ENCODE measurements at regions not wholly inside any gene's neighbourhood (a gene's known extent, or its start where the extent isn't known, plus 50 kb on each side); places are given as distances from the start of the nearest gene placed in this dataset.

GRCh38 chr2:234273887-234274584 lies 222.8 kb downstream of the ARL4C start:
- Histone ChIP-seq H3K4me1 (ENCODE audit: control insufficient read depth, insufficient read depth, low read length, poor library complexity, severe bottlenecking) (peaks cover 20% of the 10 kb centered on the region), H3K9me3 (ENCODE audit: control insufficient read depth, low read length) (no peaks in the 10 kb centered on the region), H3K27ac (ENCODE audit: insufficient read depth, low read length, poor library complexity, severe bottlenecking) (no peak overlapping the region), H3K36me3 (ENCODE audit: control insufficient read depth, insufficient read depth, low read length) (no peaks in the 10 kb centered on the region), H3K4me3 (ENCODE audit: insufficient read depth, low read depth, low read length, poor library complexity, severe bottlenecking) (no peak overlapping the region), H3K27me3 (replicated peaks; ENCODE audit: control insufficient read depth, insufficient read depth, low read length, poor library complexity, severe bottlenecking) (no peaks in the 10 kb centered on the region)
- no peak for DNase-seq

- Histone ChIP-seq H3K9me3 (ENCODE audit: control insufficient read depth, low read length) (no peaks in the 10 kb centered on the region), H3K27ac (ENCODE audit: insufficient read depth, low read length, poor library complexity, severe bottlenecking) (no peak overlapping the region), H3K4me3 (ENCODE audit: insufficient read depth, low read depth, low read length, poor library complexity, severe bottlenecking) (no peak overlapping the region), H3K27me3 (replicated peaks; ENCODE audit: control insufficient read depth, insufficient read depth, low read length, poor library complexity, severe bottlenecking) (no peaks in the 10 kb centered on the region), H3K4me1 (ENCODE audit: control insufficient read depth, insufficient read depth, low read length, poor library complexity, severe bottlenecking) (peaks cover 13% of the 10 kb centered on the region), H3K36me3 (ENCODE audit: control insufficient read depth, insufficient read depth, low read length) (no peaks in the 10 kb centered on the region)
- DNase-seq = no peak
Observed at GRCh38 chr2:234272069-234272850, 221.8 kb downstream of the SPP2 start.

DNA sequence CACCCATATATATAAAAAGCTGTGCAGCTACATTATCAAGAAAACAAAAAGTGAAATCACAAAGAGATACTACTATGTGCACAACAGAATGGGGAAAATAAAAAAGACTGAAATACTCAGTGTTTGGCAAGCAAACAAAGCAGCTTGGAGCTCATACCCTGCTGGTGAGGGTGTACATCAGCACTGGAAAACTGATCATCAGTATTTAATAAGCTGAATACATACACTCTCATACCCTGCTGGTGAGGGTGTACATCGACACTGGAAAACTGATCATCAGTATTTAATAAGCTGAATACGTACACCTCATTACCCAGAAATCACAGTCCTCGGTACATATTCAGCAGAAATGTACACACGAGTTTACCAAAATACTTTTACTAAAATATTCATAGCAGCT lies 220.8 kb downstream of the SPP2 start:
- no peak overlapping the region for H3K4me3 ChIP-seq (ENCODE audit: insufficient read depth, low read depth, low read length, poor library complexity, severe bottlenecking)

DNA sequence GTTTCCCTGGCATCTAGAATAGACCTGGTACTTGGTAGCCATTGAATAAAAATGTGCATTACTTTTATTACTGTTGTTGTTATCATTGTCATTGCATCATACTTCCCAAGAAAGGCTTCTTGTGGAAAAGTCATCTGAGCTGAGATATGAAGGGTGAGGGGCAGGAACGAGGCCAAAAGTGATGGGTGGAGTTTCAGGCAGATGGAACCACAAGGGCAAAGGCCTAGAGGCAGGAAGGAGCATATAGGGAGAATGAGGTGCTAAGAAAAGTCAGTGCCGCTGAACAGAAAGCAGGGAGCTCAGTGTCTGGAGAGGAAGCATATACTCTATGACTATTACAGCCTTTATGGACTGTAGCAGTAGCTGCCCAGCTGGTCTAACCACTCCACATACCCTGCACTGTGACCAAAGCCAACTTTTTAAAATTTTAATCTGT lies 219.3 kb downstream of the SPP2 start:
- Histone ChIP-seq H3K27me3 (replicated peaks; ENCODE audit: control insufficient read depth, insufficient read depth, low read length, poor library complexity, severe bottlenecking) (no peaks in the 10 kb centered on the region), H3K27ac (ENCODE audit: insufficient read depth, low read length, poor library complexity, severe bottlenecking) (no peak overlapping the region), H3K9me3 (ENCODE audit: control insufficient read depth, low read length) (no peaks in the 10 kb centered on the region), H3K4me3 (ENCODE audit: insufficient read depth, low read depth, low read length, poor library complexity, severe bottlenecking) (no peak overlapping the region), H3K36me3 (ENCODE audit: control insufficient read depth, insufficient read depth, low read length) (no peaks in the 10 kb centered on the region), H3K4me1 (ENCODE audit: control insufficient read depth, insufficient read depth, low read length, poor library complexity, severe bottlenecking) (peaks cover 13% of the 10 kb centered on the region)
- DNase-seq = no peak

More for the DNA sequence above, 220.8 kb downstream of the SPP2 start:
- Histone ChIP-seq H3K36me3 (ENCODE audit: control insufficient read depth, insufficient read depth, low read length) (no peaks in the 10 kb centered on the region), H3K4me1 (ENCODE audit: control insufficient read depth, insufficient read depth, low read length, poor library complexity, severe bottlenecking) (peaks cover 13% of the 10 kb centered on the region), H3K27ac (ENCODE audit: insufficient read depth, low read length, poor library complexity, severe bottlenecking) (no peak overlapping the region), H3K9me3 (ENCODE audit: control insufficient read depth, low read length) (no peaks in the 10 kb centered on the region), H3K27me3 (replicated peaks; ENCODE audit: control insufficient read depth, insufficient read depth, low read length, poor library complexity, severe bottlenecking) (no peaks in the 10 kb centered on the region)
- DNase-seq = no peak

GRCh38 chr2:234267534-234267933 lies 217.0 kb downstream of the SPP2 start:
- H3K4me3 ChIP-seq (ENCODE audit: insufficient read depth, low read depth, low read length, poor library complexity, severe bottlenecking) = no peak overlapping the region
- H3K4me1 ChIP-seq (ENCODE audit: control insufficient read depth, insufficient read depth, low read length, poor library complexity, severe bottlenecking) = peaks cover 5% of the 10 kb centered on the region
- no peaks in the 10 kb centered on the region for H3K36me3 ChIP-seq (ENCODE audit: control insufficient read depth, insufficient read depth, low read length)
- no peak overlapping the region for H3K27ac ChIP-seq (ENCODE audit: insufficient read depth, low read length, poor library complexity, severe bottlenecking)
- no peak for DNase-seq
- H3K27me3 ChIP-seq (replicated peaks; ENCODE audit: control insufficient read depth, insufficient read depth, low read length, poor library complexity, severe bottlenecking) = no peaks in the 10 kb centered on the region
- no peaks in the 10 kb centered on the region for H3K9me3 ChIP-seq (ENCODE audit: control insufficient read depth, low read length)

- no peak for DNase-seq
- no peaks in the 10 kb centered on the region for H3K4me1 ChIP-seq (ENCODE audit: control insufficient read depth, insufficient read depth, low read length, poor library complexity, severe bottlenecking)
- H3K9me3 ChIP-seq (ENCODE audit: control insufficient read depth, low read length) = no peaks in the 10 kb centered on the region
- H3K27ac ChIP-seq (ENCODE audit: insufficient read depth, low read length, poor library complexity, severe bottlenecking) = no peak overlapping the region
- no peaks in the 10 kb centered on the region for H3K27me3 ChIP-seq (replicated peaks; ENCODE audit: control insufficient read depth, insufficient read depth, low read length, poor library complexity, severe bottlenecking)
- no peaks in the 10 kb centered on the region for H3K36me3 ChIP-seq (ENCODE audit: control insufficient read depth, insufficient read depth, low read length)
- no peak overlapping the region for H3K4me3 ChIP-seq (ENCODE audit: insufficient read depth, low read depth, low read length, poor library complexity, severe bottlenecking)
Observed at GRCh38 chr2:234266952-234267351, 216.4 kb downstream of the SPP2 start.

GRCh38 chr2:234265206-234265605 lies 214.7 kb downstream of the SPP2 start:
- H3K36me3 ChIP-seq (ENCODE audit: control insufficient read depth, insufficient read depth, low read length) = no peaks in the 10 kb centered on the region
- no peak for DNase-seq
- no peaks in the 10 kb centered on the region for H3K4me1 ChIP-seq (ENCODE audit: control insufficient read depth, insufficient read depth, low read length, poor library complexity, severe bottlenecking)
- no peak overlapping the region for H3K4me3 ChIP-seq (ENCODE audit: insufficient read depth, low read depth, low read length, poor library complexity, severe bottlenecking)
- no peak overlapping the region for H3K27ac ChIP-seq (ENCODE audit: insufficient read depth, low read length, poor library complexity, severe bottlenecking)
- H3K27me3 ChIP-seq (replicated peaks; ENCODE audit: control insufficient read depth, insufficient read depth, low read length, poor library complexity, severe bottlenecking) = no peaks in the 10 kb centered on the region
- H3K9me3 ChIP-seq (ENCODE audit: control insufficient read depth, low read length) = no peaks in the 10 kb centered on the region

- H3K4me3 ChIP-seq (ENCODE audit: insufficient read depth, low read depth, low read length, poor library complexity, severe bottlenecking) = no peak overlapping the region
- H3K36me3 ChIP-seq (ENCODE audit: control insufficient read depth, insufficient read depth, low read length) = no peaks in the 10 kb centered on the region
- no peak for DNase-seq
- H3K27me3 ChIP-seq (replicated peaks; ENCODE audit: control insufficient read depth, insufficient read depth, low read length, poor library complexity, severe bottlenecking) = no peaks in the 10 kb centered on the region
- no peaks in the 10 kb centered on the region for H3K9me3 ChIP-seq (ENCODE audit: control insufficient read depth, low read length)
- H3K4me1 ChIP-seq (ENCODE audit: control insufficient read depth, insufficient read depth, low read length, poor library complexity, severe bottlenecking) = peaks cover 4% of the 10 kb centered on the region
- H3K27ac ChIP-seq (ENCODE audit: insufficient read depth, low read length, poor library complexity, severe bottlenecking) = no peak overlapping the region
Observed at GRCh38 chr2:234261736-234262135, 211.2 kb downstream of the SPP2 start.

DNA sequence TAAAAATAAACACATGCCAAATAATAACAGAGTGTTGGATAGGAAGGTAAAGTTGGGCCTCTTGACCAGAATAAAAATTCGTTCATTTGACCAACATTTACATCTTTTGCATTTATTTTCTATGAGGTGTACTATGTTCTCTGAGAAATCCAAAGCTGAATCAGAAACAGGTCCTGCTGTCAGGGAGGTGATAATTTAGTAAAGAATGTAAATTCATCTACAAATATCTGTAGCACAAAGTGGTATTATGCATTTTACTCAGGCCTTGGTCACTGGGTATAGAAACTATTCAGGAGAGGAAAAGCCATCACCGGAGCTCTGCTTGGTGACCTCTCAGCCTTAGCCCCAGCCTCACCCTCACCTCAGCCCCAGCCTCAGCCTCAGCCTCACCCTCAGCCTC lies 208.9 kb downstream of the SPP2 start:
- H3K27ac ChIP-seq (ENCODE audit: insufficient read depth, low read length, poor library complexity, severe bottlenecking) = no peak overlapping the region
- H3K4me3 ChIP-seq (ENCODE audit: insufficient read depth, low read depth, low read length, poor library complexity, severe bottlenecking) = no peak overlapping the region
- DNase-seq = no peak
- H3K4me1 ChIP-seq (ENCODE audit: control insufficient read depth, insufficient read depth, low read length, poor library complexity, severe bottlenecking) = peaks cover 4% of the 10 kb centered on the region
- no peaks in the 10 kb centered on the region for H3K27me3 ChIP-seq (replicated peaks; ENCODE audit: control insufficient read depth, insufficient read depth, low read length, poor library complexity, severe bottlenecking)
- H3K36me3 ChIP-seq (ENCODE audit: control insufficient read depth, insufficient read depth, low read length) = no peaks in the 10 kb centered on the region
- H3K9me3 ChIP-seq (ENCODE audit: control insufficient read depth, low read length) = no peaks in the 10 kb centered on the region

GRCh38 chr2:234258562-234259141 lies 208.2 kb downstream of the SPP2 start:
- H3K27me3 ChIP-seq (replicated peaks; ENCODE audit: control insufficient read depth, insufficient read depth, low read length, poor library complexity, severe bottlenecking) = no peaks in the 10 kb centered on the region
- H3K4me1 ChIP-seq (ENCODE audit: control insufficient read depth, insufficient read depth, low read length, poor library complexity, severe bottlenecking) = peaks cover 4% of the 10 kb centered on the region
- H3K27ac ChIP-seq (ENCODE audit: insufficient read depth, low read length, poor library complexity, severe bottlenecking) = no peak overlapping the region
- no peaks in the 10 kb centered on the region for H3K36me3 ChIP-seq (ENCODE audit: control insufficient read depth, insufficient read depth, low read length)
- H3K9me3 ChIP-seq (ENCODE audit: control insufficient read depth, low read length) = no peaks in the 10 kb centered on the region
- H3K4me3 ChIP-seq (ENCODE audit: insufficient read depth, low read depth, low read length, poor library complexity, severe bottlenecking) = no peak overlapping the region
- no peak for DNase-seq

Measured in effector memory CD4-positive, alpha-beta T cell (primary cell).